Nephron (organoid): ENCODE measurements at regions not wholly inside any gene's neighbourhood (a gene's known extent, or its start where the extent isn't known, plus 50 kb on each side); places are given as distances from the start of the nearest gene placed in this dataset.

ENCODE experiments used
- H3K27ac Mint-ChIP-seq, 3 experiments: 2 replicates each; pipeline ENCODE4 v1.8.0; 2020; ENCODE audit warnings: mixed read lengths in 3 of 3, mild to moderate bottlenecking in 2 of 3, moderate library complexity in 1 of 3
- H3K27me3 Mint-ChIP-seq: 2 replicates; pipeline ENCODE4 v1.8.0; 2021; ENCODE audit warnings: low read depth, mild to moderate bottlenecking, moderate library complexity, mixed read lengths
- H3K36me3 Mint-ChIP-seq: 2 replicates; pipeline ENCODE4 v1.8.0; 2020; ENCODE audit warnings: low read depth, mixed read lengths
- H3K4me1 Mint-ChIP-seq: 2 replicates; pipeline ENCODE4 v1.8.0; 2020; ENCODE audit warnings: mixed read lengths
- H3K4me3 Mint-ChIP-seq, 3 experiments: 2 replicates each; pipeline ENCODE4 v1.8.0; 2020; ENCODE audit warnings: mild to moderate bottlenecking in 3 of 3, mixed read lengths in 3 of 3, moderate library complexity in 2 of 3
- H3K9me3 Mint-ChIP-seq: 2 replicates; pipeline ENCODE4 v1.8.0; 2020; ENCODE audit warnings: mixed read lengths
- TF ChIP-seq, protein P1 (sequence below), 3 experiments: fragments of 200-600 bp; sonication (generic); IDR thresholded peaks; one replicate each; pipeline ENCODE4 v1.5.0; 2021; ENCODE audit warnings: antibody characterized with exemption in 3 of 3; ENCODE audit not compliant: unreplicated experiment in 3 of 3

- H3K4me1 Mint-ChIP-seq, result no peaks in the 10 kb centered on the region
- no peaks in the 10 kb centered on the region for H3K27me3 Mint-ChIP-seq
- TF ChIP-seq, protein P1, sequence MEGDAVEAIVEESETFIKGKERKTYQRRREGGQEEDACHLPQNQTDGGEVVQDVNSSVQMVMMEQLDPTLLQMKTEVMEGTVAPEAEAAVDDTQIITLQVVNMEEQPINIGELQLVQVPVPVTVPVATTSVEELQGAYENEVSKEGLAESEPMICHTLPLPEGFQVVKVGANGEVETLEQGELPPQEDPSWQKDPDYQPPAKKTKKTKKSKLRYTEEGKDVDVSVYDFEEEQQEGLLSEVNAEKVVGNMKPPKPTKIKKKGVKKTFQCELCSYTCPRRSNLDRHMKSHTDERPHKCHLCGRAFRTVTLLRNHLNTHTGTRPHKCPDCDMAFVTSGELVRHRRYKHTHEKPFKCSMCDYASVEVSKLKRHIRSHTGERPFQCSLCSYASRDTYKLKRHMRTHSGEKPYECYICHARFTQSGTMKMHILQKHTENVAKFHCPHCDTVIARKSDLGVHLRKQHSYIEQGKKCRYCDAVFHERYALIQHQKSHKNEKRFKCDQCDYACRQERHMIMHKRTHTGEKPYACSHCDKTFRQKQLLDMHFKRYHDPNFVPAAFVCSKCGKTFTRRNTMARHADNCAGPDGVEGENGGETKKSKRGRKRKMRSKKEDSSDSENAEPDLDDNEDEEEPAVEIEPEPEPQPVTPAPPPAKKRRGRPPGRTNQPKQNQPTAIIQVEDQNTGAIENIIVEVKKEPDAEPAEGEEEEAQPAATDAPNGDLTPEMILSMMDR (IDR thresholded peaks at IDR 0.05; ENCODE audit: unreplicated experiment in 3 of 3), result no peak
- no peak overlapping the region for H3K27ac Mint-ChIP-seq
- H3K4me3 Mint-ChIP-seq, result no peak overlapping the region
- H3K36me3 Mint-ChIP-seq, result no peaks in the 10 kb centered on the region
- no peaks in the 10 kb centered on the region for H3K9me3 Mint-ChIP-seq
Observed at GRCh38 chr15:47429376-47429775, 287.9 kb upstream of the SEMA6D start.

- H3K4me3 Mint-ChIP-seq, result no peak overlapping the region
- TF ChIP-seq, protein P1 (IDR thresholded peaks at IDR 0.05; ENCODE audit: unreplicated experiment in 3 of 3), result no peak
- H3K27ac Mint-ChIP-seq, result no peak overlapping the region
- H3K4me1 Mint-ChIP-seq, result no peaks in the 10 kb centered on the region
- no peaks in the 10 kb centered on the region for H3K36me3 Mint-ChIP-seq
- no peaks in the 10 kb centered on the region for H3K27me3 Mint-ChIP-seq
- H3K9me3 Mint-ChIP-seq, result no peaks in the 10 kb centered on the region
Observed at GRCh38 chr15:47431501-47431900, 285.8 kb upstream of the SEMA6D start.

- Mint-ChIP-seq H3K9me3 (no peaks in the 10 kb centered on the region), H3K27me3 (no peaks in the 10 kb centered on the region), H3K36me3 (no peaks in the 10 kb centered on the region), H3K4me1 (no peaks in the 10 kb centered on the region), H3K27ac (no peak overlapping the region), H3K4me3 (no peak overlapping the region)
- TF ChIP-seq, protein P1 (IDR thresholded peaks at IDR 0.05; ENCODE audit: unreplicated experiment in 3 of 3), result no peak
Observed at GRCh38 chr15:47432826-47433225, 284.5 kb upstream of the SEMA6D start.

DNA sequence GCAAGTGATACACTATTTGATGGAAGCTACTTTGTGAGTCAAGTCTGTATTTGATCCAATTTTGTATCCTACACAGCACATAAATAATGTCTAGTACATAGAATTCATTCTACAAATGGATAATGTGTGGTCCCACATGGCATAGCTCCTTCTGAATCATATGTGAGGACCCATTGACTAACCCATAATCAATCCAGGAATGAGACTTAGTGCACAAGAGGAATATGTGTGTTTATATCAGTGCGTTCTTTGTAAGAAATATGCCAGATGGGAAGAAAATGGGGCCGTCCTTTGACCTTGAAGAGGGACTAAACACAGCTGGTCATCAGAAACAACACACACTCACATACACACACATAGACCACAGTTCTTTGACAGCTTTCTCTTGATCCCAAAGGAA lies 282.7 kb upstream of the SEMA6D start:
- no peaks in the 10 kb centered on the region for H3K27me3 Mint-ChIP-seq
- peaks cover 4% of the 10 kb centered on the region for H3K4me1 Mint-ChIP-seq
- H3K36me3 Mint-ChIP-seq, result no peaks in the 10 kb centered on the region
- no peak overlapping the region for H3K4me3 Mint-ChIP-seq
- TF ChIP-seq, protein P1 (IDR thresholded peaks at IDR 0.05; ENCODE audit: unreplicated experiment in 3 of 3), result no peak
- peak overlapping the region in 2 of 3 experiments; percentile 0 to 32 for H3K27ac Mint-ChIP-seq
- H3K9me3 Mint-ChIP-seq, result no peaks in the 10 kb centered on the region

DNA sequence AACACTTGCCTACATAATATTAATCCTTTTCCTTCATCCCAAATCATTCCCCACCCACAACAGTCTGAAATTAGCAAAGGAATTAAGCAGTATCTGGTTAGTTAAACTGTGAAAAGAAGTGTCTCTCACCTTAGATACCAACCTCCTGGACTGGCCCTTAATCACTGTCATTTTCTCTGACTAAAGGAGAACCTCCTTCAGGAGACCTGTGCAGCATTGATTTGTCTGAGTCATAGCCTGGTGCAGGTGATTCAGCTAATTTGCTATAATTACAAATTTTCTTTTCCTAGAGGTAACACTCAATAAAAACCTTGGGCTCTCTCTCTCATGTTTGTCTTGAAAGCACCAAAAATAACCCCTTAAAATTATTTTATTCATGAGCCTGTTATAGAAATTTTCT lies 279.8 kb upstream of the SEMA6D start:
- TF ChIP-seq, protein P1 (IDR thresholded peaks at IDR 0.05; ENCODE audit: unreplicated experiment in 3 of 3), result no peak

More for the DNA sequence above, 279.8 kb upstream of the SEMA6D start:
- no peaks in the 10 kb centered on the region for H3K27me3 Mint-ChIP-seq
- H3K4me3 Mint-ChIP-seq, result no peak overlapping the region
- H3K36me3 Mint-ChIP-seq, result no peaks in the 10 kb centered on the region
- H3K4me1 Mint-ChIP-seq, result peaks cover 10% of the 10 kb centered on the region
- H3K9me3 Mint-ChIP-seq, result no peaks in the 10 kb centered on the region
- H3K27ac Mint-ChIP-seq, result no peak overlapping the region
